Suprapubic skin (tissue), 4 donors: ENCODE measurements at regions not wholly inside any gene's neighbourhood (a gene's known extent, or its start where the extent isn't known, plus 50 kb on each side); places are given as distances from the start of the nearest gene placed in this dataset.

ENCODE experiments used
- CTCF ChIP-seq, 2 donors: fragments of 200-600 bp in 1 of 2; fragments of 450-650 bp in 1 of 2; sonication (generic) in 1 of 2; IDR thresholded peaks; one replicate each; pipeline ENCODE4 v1.5.1; 2016 to 2019; ENCODE audit warnings: antibody characterized with exemption in 2 of 2, mild to moderate bottlenecking in 1 of 2, moderate library complexity in 1 of 2
- EP300 ChIP-seq: sonication (generic); formaldehyde crosslinking; IDR thresholded peaks from one replicate; pipeline ENCODE4 v1.6.1; 2017; ENCODE audit warnings: antibody characterized with exemption
- POLR2AphosphoS5 ChIP-seq, 3 donors: sonication (generic); formaldehyde crosslinking; IDR thresholded peaks; one replicate each; pipeline ENCODE4 v1.6.1; 2017; ENCODE audit warnings: antibody characterized with exemption in 3 of 3

DNA sequence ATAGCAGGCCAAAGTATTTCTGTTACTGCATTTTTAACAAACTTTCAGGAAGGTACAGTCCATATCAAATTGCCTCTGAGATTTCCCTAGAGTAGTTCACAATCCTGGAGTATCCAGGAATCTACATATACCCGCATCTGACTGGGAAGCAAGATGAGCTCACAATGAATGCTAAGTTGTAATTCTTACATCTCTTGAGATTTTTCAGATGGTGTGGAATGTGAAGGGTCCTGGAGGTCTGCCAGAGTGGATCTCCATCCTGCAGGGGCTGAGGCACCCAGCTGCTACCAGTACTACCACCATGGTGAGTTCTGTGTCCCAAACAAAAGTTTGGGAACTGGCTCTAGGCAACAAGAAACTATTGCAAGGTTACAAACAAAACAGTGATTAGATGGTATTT is 156.7 kb upstream of the CCDC54 start:
- TF ChIP-seq CTCF (IDR thresholded peaks at IDR 0.05) = no peak
- TF ChIP-seq EP300 = no peak
- no peak for TF ChIP-seq POLR2AphosphoS5 (IDR thresholded peaks at IDR 0.05)
